ENCODE measurements at regions not wholly inside any gene's neighbourhood (a gene's known extent, or its start where the extent isn't known, plus 50 kb on each side); places are given as distances from the start of the nearest gene placed in this dataset.

DNA sequence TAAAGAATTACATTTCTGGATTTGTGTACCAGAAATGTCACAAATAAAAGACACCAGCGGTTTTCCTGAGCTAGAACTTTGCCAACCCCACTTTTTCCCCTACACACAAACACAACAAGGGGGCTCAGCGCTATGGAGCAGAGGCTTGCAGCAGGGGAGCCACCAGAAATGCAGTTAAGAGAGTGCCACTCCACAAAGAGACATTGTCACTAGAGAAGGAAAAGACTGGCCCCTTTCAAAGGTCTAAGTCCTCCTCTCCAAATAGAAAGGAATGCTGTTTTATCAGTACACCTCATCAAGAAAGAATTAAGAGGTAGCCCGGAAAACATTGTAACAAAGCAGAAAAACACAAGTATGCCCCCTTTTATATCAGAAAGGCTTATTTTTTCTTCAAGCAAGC, 419.5 kb downstream of the HNRNPD start:
- TF ChIP-seq, protein P1, sequence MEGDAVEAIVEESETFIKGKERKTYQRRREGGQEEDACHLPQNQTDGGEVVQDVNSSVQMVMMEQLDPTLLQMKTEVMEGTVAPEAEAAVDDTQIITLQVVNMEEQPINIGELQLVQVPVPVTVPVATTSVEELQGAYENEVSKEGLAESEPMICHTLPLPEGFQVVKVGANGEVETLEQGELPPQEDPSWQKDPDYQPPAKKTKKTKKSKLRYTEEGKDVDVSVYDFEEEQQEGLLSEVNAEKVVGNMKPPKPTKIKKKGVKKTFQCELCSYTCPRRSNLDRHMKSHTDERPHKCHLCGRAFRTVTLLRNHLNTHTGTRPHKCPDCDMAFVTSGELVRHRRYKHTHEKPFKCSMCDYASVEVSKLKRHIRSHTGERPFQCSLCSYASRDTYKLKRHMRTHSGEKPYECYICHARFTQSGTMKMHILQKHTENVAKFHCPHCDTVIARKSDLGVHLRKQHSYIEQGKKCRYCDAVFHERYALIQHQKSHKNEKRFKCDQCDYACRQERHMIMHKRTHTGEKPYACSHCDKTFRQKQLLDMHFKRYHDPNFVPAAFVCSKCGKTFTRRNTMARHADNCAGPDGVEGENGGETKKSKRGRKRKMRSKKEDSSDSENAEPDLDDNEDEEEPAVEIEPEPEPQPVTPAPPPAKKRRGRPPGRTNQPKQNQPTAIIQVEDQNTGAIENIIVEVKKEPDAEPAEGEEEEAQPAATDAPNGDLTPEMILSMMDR (IDR thresholded peaks at IDR 0.05; ENCODE audit: insufficient read depth in 1 of 2, low read depth in 1 of 2, low read length in 1 of 2, severe bottlenecking in 1 of 2, unreplicated experiment in 1 of 2): no peak
- peak; percentile 49 to 56 for DNase-seq
- H3K36me3 Mint-ChIP-seq (ENCODE audit: insufficient read depth, unreplicated experiment): no peaks in the 10 kb centered on the region
- H3K9me3 Mint-ChIP-seq (ENCODE audit: unreplicated experiment): no peaks in the 10 kb centered on the region
- CTCF ChIA-PET: interaction anchor here (1.0 kb wide), 1 partner anchor 331 kb away, joined by 3 read pairs; no protein-coding TSS in a partner anchor
- Histone ChIP-seq H3K36me3 (ENCODE audit: control insufficient read depth, insufficient read depth, low read length) (no peaks in the 10 kb centered on the region), H3K4me1 (peaks cover 60% of the 10 kb centered on the region), H3K27me3 (replicated peaks; ENCODE audit: control insufficient read depth, insufficient read depth, low read length) (no peaks in the 10 kb centered on the region), H3K9me3 (no peaks in the 10 kb centered on the region), H3K4me3 (ENCODE audit: low read depth, low read length) (no peak overlapping the region)
- intact Hi-C loops (cut with micrococcal nuclease; ENCODE audit: unreplicated experiment): loop anchor here (1.0 to 5.0 kb wide), 4 partner anchors 33 to 333 kb away; no protein-coding TSS in a partner anchor
- POLR2A ChIA-PET: no interaction called here
- no peaks in the 10 kb centered on the region for H3K27me3 Mint-ChIP-seq (ENCODE audit: insufficient read depth, unreplicated experiment)
- peak overlapping the region; percentile 92 for H3K27ac Mint-ChIP-seq (ENCODE audit: unreplicated experiment)
- no TSS peak for BruUV-seq (replicated peaks)
- H3K4me3 Mint-ChIP-seq (ENCODE audit: unreplicated experiment): peak overlapping the region; percentile 69
- peaks cover 18% of the 10 kb centered on the region for H3K4me1 Mint-ChIP-seq (ENCODE audit: low read depth, unreplicated experiment)

DNA sequence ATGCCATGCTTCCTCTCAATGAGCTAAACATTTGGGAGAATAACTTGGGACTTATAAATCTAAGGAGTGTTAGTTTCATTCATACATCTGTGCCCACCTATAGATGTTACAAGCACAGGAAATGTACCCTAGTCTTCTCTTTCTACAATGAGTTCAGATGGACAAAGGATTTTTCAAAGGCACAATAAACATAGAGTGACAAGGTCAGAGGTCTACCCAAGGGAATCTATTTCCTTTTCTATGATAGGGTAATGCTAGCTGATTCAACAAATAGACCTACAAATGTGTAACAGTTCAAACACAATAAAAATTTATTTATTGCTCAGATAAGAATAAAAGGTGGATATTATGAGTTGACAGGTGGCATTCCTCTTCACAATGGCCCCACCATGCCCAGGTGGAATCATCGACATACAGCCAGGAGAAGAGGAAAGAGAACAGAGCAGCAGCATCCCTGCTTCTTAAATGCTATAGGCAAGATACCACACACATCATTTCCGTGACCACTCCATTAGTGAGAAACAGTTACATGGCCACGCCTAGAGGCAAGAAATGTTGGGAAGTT, 421.8 kb downstream of the HNRNPD start:
- no peaks in the 10 kb centered on the region for H3K36me3 Mint-ChIP-seq (ENCODE audit: insufficient read depth, unreplicated experiment)
- H3K9me3 Mint-ChIP-seq (ENCODE audit: unreplicated experiment): no peaks in the 10 kb centered on the region
- POLR2A ChIA-PET: interaction anchor here (1.0 kb wide), 1 partner anchor 37 kb away, joined by 5 read pairs; no protein-coding TSS in a partner anchor
- DNase-seq: peak; percentile 22 to 50
- no peaks in the 10 kb centered on the region for H3K36me3 ChIP-seq (ENCODE audit: control insufficient read depth, insufficient read depth, low read length)
- TF ChIP-seq, protein P1 (IDR thresholded peaks at IDR 0.05; ENCODE audit: insufficient read depth in 1 of 2, low read depth in 1 of 2, low read length in 1 of 2, severe bottlenecking in 1 of 2, unreplicated experiment in 1 of 2): no peak
- CTCF ChIA-PET: interaction anchor here (1.2 to 1.3 kb wide), 2 partner anchors 317 to 333 kb away, joined by 3 to 7 read pairs; no protein-coding TSS in a partner anchor
- no TSS peak for BruUV-seq (replicated peaks)
- H3K4me3 ChIP-seq (ENCODE audit: low read depth, low read length): no peak overlapping the region
- peaks cover 26% of the 10 kb centered on the region for H3K4me1 Mint-ChIP-seq (ENCODE audit: low read depth, unreplicated experiment)
- H3K9me3 ChIP-seq: no peaks in the 10 kb centered on the region
- no peaks in the 10 kb centered on the region for H3K27me3 ChIP-seq (replicated peaks; ENCODE audit: control insufficient read depth, insufficient read depth, low read length)
- H3K4me1 ChIP-seq: peaks cover 64% of the 10 kb centered on the region
- intact Hi-C loops (cut with micrococcal nuclease; ENCODE audit: unreplicated experiment): loop anchor here (5.0 kb wide), 2 partner anchors 35 to 335 kb away; no protein-coding TSS in a partner anchor
- H3K27me3 Mint-ChIP-seq (ENCODE audit: insufficient read depth, unreplicated experiment): no peaks in the 10 kb centered on the region
- peak overlapping the region; percentile 53 for H3K27ac Mint-ChIP-seq (ENCODE audit: unreplicated experiment)
- H3K4me3 Mint-ChIP-seq (ENCODE audit: unreplicated experiment): no peak overlapping the region

- H3K4me1 ChIP-seq: peaks cover 23% of the 10 kb centered on the region
- H3K9me3 ChIP-seq: no peaks in the 10 kb centered on the region
- ChIA-PET CTCF (no interaction called here), POLR2A (no interaction called here)
- Mint-ChIP-seq H3K27ac (ENCODE audit: unreplicated experiment) (no peak overlapping the region), H3K27me3 (ENCODE audit: insufficient read depth, unreplicated experiment) (no peaks in the 10 kb centered on the region), H3K4me3 (ENCODE audit: unreplicated experiment) (no peak overlapping the region), H3K9me3 (ENCODE audit: unreplicated experiment) (no peaks in the 10 kb centered on the region), H3K36me3 (ENCODE audit: insufficient read depth, unreplicated experiment) (no peaks in the 10 kb centered on the region), H3K4me1 (ENCODE audit: low read depth, unreplicated experiment) (peaks cover 17% of the 10 kb centered on the region)
- no peak overlapping the region for H3K4me3 ChIP-seq (ENCODE audit: low read depth, low read length)
- H3K27me3 ChIP-seq (replicated peaks; ENCODE audit: control insufficient read depth, insufficient read depth, low read length): no peaks in the 10 kb centered on the region
- DNase-seq: no peak
- BruUV-seq (replicated peaks): no TSS peak
- no peaks in the 10 kb centered on the region for H3K36me3 ChIP-seq (ENCODE audit: control insufficient read depth, insufficient read depth, low read length)
- intact Hi-C loops (cut with micrococcal nuclease; ENCODE audit: unreplicated experiment): no loop called here
- TF ChIP-seq, protein P1 (IDR thresholded peaks at IDR 0.05; ENCODE audit: insufficient read depth in 1 of 2, low read depth in 1 of 2, low read length in 1 of 2, severe bottlenecking in 1 of 2, unreplicated experiment in 1 of 2): no peak
These were observed 426.8 kb downstream of the HNRNPD start for GRCh38 chr4:81946996-81947395.

Measured in Caco-2 (cell line).